ENCODE measurements at regions not wholly inside any gene's neighbourhood (a gene's known extent, or its start where the extent isn't known, plus 50 kb on each side); places are given as distances from the start of the nearest gene placed in this dataset.

GRCh38 chr11:131299598-131300438 lies 70.6 kb upstream of the NTM start:
- H3K79me2 ChIP-seq (ENCODE audit: control insufficient read depth, insufficient read depth, low read length), result no peaks in the 10 kb centered on the region
- no peak overlapping the region for H2AK5ac ChIP-seq (ENCODE audit: low read length)
- WGBS (ENCODE audit: extremely low coverage, insufficient coverage, low lambda C conversion rate), result no CpG with 5 or more reads among the region's 13 CpGs
- no peaks in the 10 kb centered on the region for H3K79me1 ChIP-seq (ENCODE audit: low read length)
- no peaks in the 10 kb centered on the region for H3K36me3 ChIP-seq (ENCODE audit: control insufficient read depth, insufficient read depth, low read length)
- H3K4me3 ChIP-seq (ENCODE audit: low read length), result no peak overlapping the region
- H3K56ac ChIP-seq (ENCODE audit: low read length), result no peak overlapping the region
- no peak overlapping the region for H2BK15ac ChIP-seq (replicated peaks; ENCODE audit: low read depth)
- no peak overlapping the region for H2BK120ac ChIP-seq (ENCODE audit: low read depth, low read length)
- no peaks in the 10 kb centered on the region for H3K4me1 ChIP-seq (ENCODE audit: control insufficient read depth, low read depth, low read length)
- no peak overlapping the region for H3K27ac ChIP-seq (ENCODE audit: low read depth, low read length)
- H2BK5ac ChIP-seq (ENCODE audit: low read length), result no peak overlapping the region
- H3K4ac ChIP-seq (ENCODE audit: low read depth, low read length), result no peak overlapping the region
- H4K8ac ChIP-seq (ENCODE audit: low read depth, low read length), result no peak overlapping the region
- DNase-seq, result no peak
- no peak overlapping the region for H3K23ac ChIP-seq (ENCODE audit: low read length)
- H3K4me2 ChIP-seq (ENCODE audit: low read length), result no peak overlapping the region
- H3K27me3 ChIP-seq (ENCODE audit: insufficient read depth, low read length, poor library complexity), result no peaks in the 10 kb centered on the region
- H4K5ac ChIP-seq (ENCODE audit: low read length), result no peak overlapping the region
- H3K18ac ChIP-seq (ENCODE audit: low read length), result no peak overlapping the region
- H3K9ac ChIP-seq (ENCODE audit: low read length), result no peak overlapping the region

- no peak overlapping the region for H3K4me2 ChIP-seq (ENCODE audit: low read length)
- no peak for DNase-seq
- no peak overlapping the region for H2BK15ac ChIP-seq (replicated peaks; ENCODE audit: low read depth)
- no peak overlapping the region for H2AK5ac ChIP-seq (ENCODE audit: low read length)
- no peak overlapping the region for H2BK5ac ChIP-seq (ENCODE audit: low read length)
- H3K56ac ChIP-seq (ENCODE audit: low read length), result no peak overlapping the region
- no peak overlapping the region for H3K9ac ChIP-seq (ENCODE audit: low read length)
- H3K4me3 ChIP-seq (ENCODE audit: low read length), result no peak overlapping the region
- WGBS (ENCODE audit: extremely low coverage, insufficient coverage, low lambda C conversion rate), result no CpG with 5 or more reads among the region's 10 CpGs
- H3K36me3 ChIP-seq (ENCODE audit: control insufficient read depth, insufficient read depth, low read length), result no peaks in the 10 kb centered on the region
- no peak overlapping the region for H3K23ac ChIP-seq (ENCODE audit: low read length)
- no peak overlapping the region for H2BK120ac ChIP-seq (ENCODE audit: low read depth, low read length)
- no peak overlapping the region for H4K5ac ChIP-seq (ENCODE audit: low read length)
- no peaks in the 10 kb centered on the region for H3K79me1 ChIP-seq (ENCODE audit: low read length)
- H3K18ac ChIP-seq (ENCODE audit: low read length), result no peak overlapping the region
- H3K27me3 ChIP-seq (ENCODE audit: insufficient read depth, low read length, poor library complexity), result no peaks in the 10 kb centered on the region
- no peak overlapping the region for H3K27ac ChIP-seq (ENCODE audit: low read depth, low read length)
- H3K4ac ChIP-seq (ENCODE audit: low read depth, low read length), result no peak overlapping the region
- H4K8ac ChIP-seq (ENCODE audit: low read depth, low read length), result no peak overlapping the region
- no peaks in the 10 kb centered on the region for H3K4me1 ChIP-seq (ENCODE audit: control insufficient read depth, low read depth, low read length)
- H3K79me2 ChIP-seq (ENCODE audit: control insufficient read depth, insufficient read depth, low read length), result no peaks in the 10 kb centered on the region
These were observed 70.0 kb upstream of the NTM start for GRCh38 chr11:131300439-131300717.

GRCh38 chr11:131301306-131301705 lies 69.1 kb upstream of the NTM start:
- DNase-seq, result no peak
- no CpG with 5 or more reads among the region's 5 CpGs for WGBS (ENCODE audit: extremely low coverage, insufficient coverage, low lambda C conversion rate)
- Histone ChIP-seq H2BK5ac (ENCODE audit: low read length) (no peak overlapping the region), H2BK120ac (ENCODE audit: low read depth, low read length) (no peak overlapping the region), H3K56ac (ENCODE audit: low read length) (no peak overlapping the region), H3K18ac (ENCODE audit: low read length) (no peak overlapping the region), H2BK15ac (replicated peaks; ENCODE audit: low read depth) (no peak overlapping the region), H3K79me2 (ENCODE audit: control insufficient read depth, insufficient read depth, low read length) (no peaks in the 10 kb centered on the region), H2AK5ac (ENCODE audit: low read length) (no peak overlapping the region), H4K8ac (ENCODE audit: low read depth, low read length) (no peak overlapping the region), H3K4me2 (ENCODE audit: low read length) (no peak overlapping the region), H4K5ac (ENCODE audit: low read length) (no peak overlapping the region), H3K4me3 (ENCODE audit: low read length) (no peak overlapping the region), H3K27ac (ENCODE audit: low read depth, low read length) (no peak overlapping the region), H3K4ac (ENCODE audit: low read depth, low read length) (no peak overlapping the region), H3K36me3 (ENCODE audit: control insufficient read depth, insufficient read depth, low read length) (no peaks in the 10 kb centered on the region), H3K79me1 (ENCODE audit: low read length) (no peaks in the 10 kb centered on the region), H3K23ac (ENCODE audit: low read length) (no peak overlapping the region), H3K4me1 (ENCODE audit: control insufficient read depth, low read depth, low read length) (no peaks in the 10 kb centered on the region), H3K27me3 (ENCODE audit: insufficient read depth, low read length, poor library complexity) (no peaks in the 10 kb centered on the region), H3K9ac (ENCODE audit: low read length) (no peak overlapping the region)

GRCh38 chr11:131302836-131303235 lies 67.6 kb upstream of the NTM start:
- no peak overlapping the region for H3K56ac ChIP-seq (ENCODE audit: low read length)
- H2BK15ac ChIP-seq (replicated peaks; ENCODE audit: low read depth), result no peak overlapping the region
- H3K4me1 ChIP-seq (ENCODE audit: control insufficient read depth, low read depth, low read length), result no peaks in the 10 kb centered on the region
- H3K4me2 ChIP-seq (ENCODE audit: low read length), result no peak overlapping the region
- no peak overlapping the region for H4K5ac ChIP-seq (ENCODE audit: low read length)
- no peak overlapping the region for H3K4ac ChIP-seq (ENCODE audit: low read depth, low read length)
- no peaks in the 10 kb centered on the region for H3K27me3 ChIP-seq (ENCODE audit: insufficient read depth, low read length, poor library complexity)
- H3K23ac ChIP-seq (ENCODE audit: low read length), result no peak overlapping the region
- no peak overlapping the region for H2AK5ac ChIP-seq (ENCODE audit: low read length)
- no peaks in the 10 kb centered on the region for H3K79me1 ChIP-seq (ENCODE audit: low read length)
- no peak overlapping the region for H3K27ac ChIP-seq (ENCODE audit: low read depth, low read length)
- H3K4me3 ChIP-seq (ENCODE audit: low read length), result no peak overlapping the region
- H4K8ac ChIP-seq (ENCODE audit: low read depth, low read length), result no peak overlapping the region
- H2BK120ac ChIP-seq (ENCODE audit: low read depth, low read length), result no peak overlapping the region
- H2BK5ac ChIP-seq (ENCODE audit: low read length), result no peak overlapping the region
- no CpG with 5 or more reads among the region's 1 CpG for WGBS (ENCODE audit: extremely low coverage, insufficient coverage, low lambda C conversion rate)
- DNase-seq, result no peak
- no peaks in the 10 kb centered on the region for H3K36me3 ChIP-seq (ENCODE audit: control insufficient read depth, insufficient read depth, low read length)
- no peaks in the 10 kb centered on the region for H3K79me2 ChIP-seq (ENCODE audit: control insufficient read depth, insufficient read depth, low read length)
- H3K9ac ChIP-seq (ENCODE audit: low read length), result no peak overlapping the region
- H3K18ac ChIP-seq (ENCODE audit: low read length), result no peak overlapping the region

GRCh38 chr11:131303611-131304119 lies 66.8 kb upstream of the NTM start:
- Histone ChIP-seq H2BK15ac (replicated peaks; ENCODE audit: low read depth) (no peak overlapping the region), H3K4ac (ENCODE audit: low read depth, low read length) (no peak overlapping the region)
- no peak for DNase-seq

GRCh38 chr11:131305005-131305404 lies 65.4 kb upstream of the NTM start:
- no CpG with 5 or more reads among the region's 3 CpGs for WGBS (ENCODE audit: extremely low coverage, insufficient coverage, low lambda C conversion rate)
- Histone ChIP-seq H3K4me3 (ENCODE audit: low read length) (no peak overlapping the region), H4K5ac (ENCODE audit: low read length) (no peak overlapping the region), H3K56ac (ENCODE audit: low read length) (no peak overlapping the region), H2BK15ac (replicated peaks; ENCODE audit: low read depth) (no peak overlapping the region), H2AK5ac (ENCODE audit: low read length) (no peak overlapping the region), H3K79me1 (ENCODE audit: low read length) (no peaks in the 10 kb centered on the region), H2BK5ac (ENCODE audit: low read length) (no peak overlapping the region), H3K36me3 (ENCODE audit: control insufficient read depth, insufficient read depth, low read length) (no peaks in the 10 kb centered on the region), H3K79me2 (ENCODE audit: control insufficient read depth, insufficient read depth, low read length) (no peaks in the 10 kb centered on the region), H3K27ac (ENCODE audit: low read depth, low read length) (no peak overlapping the region), H3K23ac (ENCODE audit: low read length) (no peak overlapping the region), H3K4me2 (ENCODE audit: low read length) (no peak overlapping the region), H3K4me1 (ENCODE audit: control insufficient read depth, low read depth, low read length) (no peaks in the 10 kb centered on the region), H3K18ac (ENCODE audit: low read length) (no peak overlapping the region), H4K8ac (ENCODE audit: low read depth, low read length) (no peak overlapping the region), H3K9ac (ENCODE audit: low read length) (no peak overlapping the region), H3K4ac (ENCODE audit: low read depth, low read length) (no peak overlapping the region), H2BK120ac (ENCODE audit: low read depth, low read length) (no peak overlapping the region), H3K27me3 (ENCODE audit: insufficient read depth, low read length, poor library complexity) (no peaks in the 10 kb centered on the region)
- no peak for DNase-seq

More at GRCh38 chr11:131303611-131304119, 66.8 kb upstream of the NTM start:
- Histone ChIP-seq H3K4me1 (ENCODE audit: control insufficient read depth, low read depth, low read length) (no peaks in the 10 kb centered on the region), H4K5ac (ENCODE audit: low read length) (no peak overlapping the region), H3K27me3 (ENCODE audit: insufficient read depth, low read length, poor library complexity) (no peaks in the 10 kb centered on the region), H2BK5ac (ENCODE audit: low read length) (no peak overlapping the region), H2AK5ac (ENCODE audit: low read length) (no peak overlapping the region), H3K18ac (ENCODE audit: low read length) (no peak overlapping the region), H3K27ac (ENCODE audit: low read depth, low read length) (no peak overlapping the region), H3K79me2 (ENCODE audit: control insufficient read depth, insufficient read depth, low read length) (no peaks in the 10 kb centered on the region), H3K4me3 (ENCODE audit: low read length) (no peak overlapping the region), H3K79me1 (ENCODE audit: low read length) (no peaks in the 10 kb centered on the region), H3K23ac (ENCODE audit: low read length) (no peak overlapping the region), H2BK120ac (ENCODE audit: low read depth, low read length) (no peak overlapping the region), H3K4me2 (ENCODE audit: low read length) (no peak overlapping the region), H4K8ac (ENCODE audit: low read depth, low read length) (no peak overlapping the region), H3K56ac (ENCODE audit: low read length) (no peak overlapping the region), H3K36me3 (ENCODE audit: control insufficient read depth, insufficient read depth, low read length) (no peaks in the 10 kb centered on the region), H3K9ac (ENCODE audit: low read length) (no peak overlapping the region)
- no CpG with 5 or more reads among the region's 5 CpGs for WGBS (ENCODE audit: extremely low coverage, insufficient coverage, low lambda C conversion rate)

Measured in mesendoderm (in vitro differentiated cells).